ENCODE measurements at regions not wholly inside any gene's neighbourhood (a gene's known extent, or its start where the extent isn't known, plus 50 kb on each side); places are given as distances from the start of the nearest gene placed in this dataset.

DNA sequence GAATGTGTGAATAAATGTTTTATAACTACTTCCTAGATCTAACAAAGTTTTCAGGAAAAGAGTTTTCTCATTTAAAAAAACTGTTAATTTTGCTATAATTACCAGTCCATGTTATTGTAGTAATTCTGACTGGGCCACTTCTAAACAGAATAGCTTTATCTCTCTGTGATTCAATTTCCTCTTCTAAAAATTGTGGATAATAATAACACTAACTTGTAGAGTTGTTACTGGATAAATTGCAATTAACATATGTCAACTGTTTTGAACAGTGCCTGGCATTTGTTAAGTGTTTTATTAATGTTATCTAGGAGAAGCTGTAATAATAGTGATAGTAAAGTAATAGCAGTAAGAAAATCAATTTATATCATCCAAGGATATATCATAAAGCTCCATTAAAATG, 162.3 kb downstream of the BTC start:
- Histone ChIP-seq H3K36me3 (no peaks in the 10 kb centered on the region), H3K4me3 (no peak overlapping the region), H3K27ac (no peak overlapping the region), H3K9me3 (no peaks in the 10 kb centered on the region), H3K4me1 (peaks cover 3 to 35% (median 11%) of the 10 kb centered on the region in 3 donors), H3K27me3 (no peaks in the 10 kb centered on the region)
- no peak for TF ChIP-seq POLR2A (IDR thresholded peaks at IDR 0.05)
- TF ChIP-seq CTCF (IDR thresholded peaks at IDR 0.05) = no peak
- intact Hi-C loops (cut with DNase I) = no loop called here
- DNase-seq = no peak

DNA sequence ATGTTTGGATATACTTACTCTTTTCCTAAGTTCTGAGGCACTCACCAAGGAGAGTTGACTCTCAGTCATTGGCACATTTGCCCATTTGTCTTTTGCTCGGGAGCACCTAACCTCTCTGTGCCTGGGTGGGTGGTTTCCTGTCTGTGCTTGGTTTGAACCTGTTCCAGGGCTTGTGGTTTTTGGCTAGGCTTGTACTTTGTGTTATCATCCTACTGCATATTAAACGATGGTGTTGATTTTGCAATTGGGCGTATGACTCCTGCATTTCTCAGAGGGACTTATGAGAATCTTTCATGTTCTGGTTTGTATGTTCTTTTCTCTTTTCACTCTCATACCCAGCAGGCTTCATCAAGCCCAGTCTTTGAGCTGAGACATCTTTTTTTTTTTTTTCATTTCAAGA, 161.7 kb downstream of the BTC start:
- H3K27ac ChIP-seq = peak overlapping the region in 1 of 4 donors; percentile 53
- no peak overlapping the region for H3K4me3 ChIP-seq
- 0 to 9% methylated on average over 3 of the region's 3 CpGs for WGBS, 2 donors
- no peaks in the 10 kb centered on the region for H3K36me3 ChIP-seq
- DNase-seq = no peak
- intact Hi-C loops (cut with DNase I) = no loop called here
- H3K9me3 ChIP-seq = no peaks in the 10 kb centered on the region
- no peak for TF ChIP-seq POLR2A (IDR thresholded peaks at IDR 0.05)
- TF ChIP-seq CTCF (IDR thresholded peaks at IDR 0.05) = no peak
- H3K27me3 ChIP-seq = no peaks in the 10 kb centered on the region
- peaks cover 3 to 35% (median 11%) of the 10 kb centered on the region in 3 donors for H3K4me1 ChIP-seq

- no peak overlapping the region for H3K4me3 ChIP-seq
- no peaks in the 10 kb centered on the region for H3K9me3 ChIP-seq
- no peak for TF ChIP-seq CTCF (IDR thresholded peaks at IDR 0.05)
- TF ChIP-seq POLR2A (IDR thresholded peaks at IDR 0.05) = no peak
- DNase-seq = no peak
- H3K4me1 ChIP-seq = peaks cover 3 to 51% (median 15%) of the 10 kb centered on the region in 3 donors
- no peaks in the 10 kb centered on the region for H3K27me3 ChIP-seq
- H3K27ac ChIP-seq = peak overlapping the region in 3 of 4 donors; percentile 23 to 75 (median 64)
- intact Hi-C loops (cut with DNase I) = no loop called here
- WGBS, 2 donors = 56 to 57% methylated on average over 1 to 2 of the region's 2 CpGs
- H3K36me3 ChIP-seq = no peaks in the 10 kb centered on the region
Observed at GRCh38 chr4:74635074-74635473, 159.2 kb downstream of the BTC start.

DNA sequence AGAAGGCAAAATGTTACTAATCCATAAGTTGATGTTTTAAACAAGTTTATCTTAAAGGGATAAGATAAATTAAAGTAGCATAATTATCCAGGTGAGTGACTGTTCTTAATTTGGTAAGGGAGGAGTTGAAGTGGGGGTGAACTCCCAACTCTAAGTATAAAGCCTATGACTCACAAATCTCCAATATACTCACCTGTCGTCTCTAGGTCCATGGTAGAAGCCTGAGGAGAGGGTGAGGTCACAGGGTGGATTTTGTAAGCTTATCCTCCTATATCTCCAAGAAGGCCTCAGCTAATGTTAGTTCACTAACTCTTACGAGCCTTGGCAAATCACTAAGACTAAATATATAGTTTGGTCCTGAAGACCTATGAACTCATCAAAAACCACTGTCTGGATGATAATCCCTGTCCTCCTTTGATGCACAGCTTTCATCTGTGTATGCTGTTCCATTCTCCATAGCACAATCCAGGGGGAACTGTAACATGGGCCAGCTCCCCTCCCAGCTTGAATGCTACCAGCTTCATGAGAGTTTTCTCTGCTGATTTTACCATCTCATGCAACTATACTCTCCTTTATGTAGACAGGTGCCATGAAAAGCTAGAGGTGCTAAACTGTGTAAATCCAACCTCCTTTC, 158.7 kb downstream of the BTC start:
- intact Hi-C loops (cut with DNase I) = no loop called here
- 46 to 52% methylated on average over 2 of the region's 2 CpGs for WGBS, 2 donors
- peak overlapping the region in 3 of 4 donors; percentile 23 to 75 (median 64) for H3K27ac ChIP-seq

GRCh38 chr4:74638001-74638400, 156.3 kb downstream of the BTC start:
- Histone ChIP-seq H3K9me3 (no peaks in the 10 kb centered on the region), H3K27ac (no peak overlapping the region), H3K36me3 (no peaks in the 10 kb centered on the region), H3K4me1 (peaks cover 3 to 47% (median 12%) of the 10 kb centered on the region in 3 donors), H3K4me3 (no peak overlapping the region), H3K27me3 (no peaks in the 10 kb centered on the region)
- intact Hi-C loops (cut with DNase I) = no loop called here
- WGBS, 2 donors = 89% methylated on average over 1 of the region's 1 CpG; no CpG with 5 or more reads in 1 of the 2 donors
- no peak for DNase-seq
- TF ChIP-seq CTCF (IDR thresholded peaks at IDR 0.05) (no peak), POLR2A (IDR thresholded peaks at IDR 0.05) (no peak)

More for the DNA sequence above, 158.7 kb downstream of the BTC start:
- DNase-seq = no peak
- Histone ChIP-seq H3K27me3 (no peaks in the 10 kb centered on the region), H3K9me3 (no peaks in the 10 kb centered on the region), H3K4me1 (peaks cover 3 to 56% (median 18%) of the 10 kb centered on the region in 3 donors), H3K36me3 (no peaks in the 10 kb centered on the region), H3K4me3 (no peak overlapping the region)
- TF ChIP-seq CTCF (IDR thresholded peaks at IDR 0.05) = no peak
- no peak for TF ChIP-seq POLR2A (IDR thresholded peaks at IDR 0.05)
